Testis (tissue), 2 donors: ENCODE measurements at regions not wholly inside any gene's neighbourhood (a gene's known extent, or its start where the extent isn't known, plus 50 kb on each side); places are given as distances from the start of the nearest gene placed in this dataset.

ENCODE experiments used
- DNase-seq: peaks from one replicate; pipeline ENCODE4 v3.0.0-alpha.2; 2019
- H3K27ac ChIP-seq, 2 donors: fragments of 200-600 bp; sonication (generic); one replicate each; pipeline ENCODE4 v1.5.1; 2019
- H3K27me3 ChIP-seq: fragments of 200-600 bp; sonication (generic); one replicate; pipeline ENCODE4 v1.5.1; 2019
- H3K36me3 ChIP-seq: fragments of 200-600 bp; sonication (generic); one replicate; pipeline ENCODE4 v1.5.1; 2017; ENCODE audit warnings: low read depth; ENCODE audit errors: missing control alignments
- H3K4me1 ChIP-seq: fragments of 200-600 bp; sonication (generic); one replicate; pipeline ENCODE4 v1.5.1; 2019
- H3K4me3 ChIP-seq, 2 donors: fragments of 200-600 bp; sonication (generic); one replicate each; pipeline ENCODE4 v1.5.1; 2017 to 2019
- H3K9me3 ChIP-seq: fragments of 200-600 bp; sonication (generic); one replicate; pipeline ENCODE4 v1.5.1; 2017
- POLR2A ChIP-seq: fragments of 450-650 bp; IDR thresholded peaks from one replicate; pipeline ENCODE4 v1.6.1; 2017; ENCODE audit warnings: antibody characterized with exemption, mild to moderate bottlenecking, moderate library complexity
- WGBS, 2 donors: methylation state at CpG; one replicate each; pipeline ENCODE4 v1.1.5; 2018; 5-methylcytosine and 5-hydroxymethylcytosine counted together
- intact Hi-C: fragments of 100-400 bp; cut with DNase I; formaldehyde crosslinking; loops from one replicate; pipeline ENCODE4 v1.15.1; 2023; ENCODE audit warnings: low total_unique reads
- TF ChIP-seq, protein P1 (sequence below), 3 experiments: fragments of 450-650 bp in 2 of 3; fragments of 200-600 bp in 1 of 3; sonication (generic) in 1 of 3; IDR thresholded peaks; one replicate each; pipeline ENCODE4 v1.5.1; 2016 to 2019; ENCODE audit warnings: antibody characterized with exemption in 3 of 3, mild to moderate bottlenecking in 2 of 3, moderate library complexity in 1 of 3

DNA sequence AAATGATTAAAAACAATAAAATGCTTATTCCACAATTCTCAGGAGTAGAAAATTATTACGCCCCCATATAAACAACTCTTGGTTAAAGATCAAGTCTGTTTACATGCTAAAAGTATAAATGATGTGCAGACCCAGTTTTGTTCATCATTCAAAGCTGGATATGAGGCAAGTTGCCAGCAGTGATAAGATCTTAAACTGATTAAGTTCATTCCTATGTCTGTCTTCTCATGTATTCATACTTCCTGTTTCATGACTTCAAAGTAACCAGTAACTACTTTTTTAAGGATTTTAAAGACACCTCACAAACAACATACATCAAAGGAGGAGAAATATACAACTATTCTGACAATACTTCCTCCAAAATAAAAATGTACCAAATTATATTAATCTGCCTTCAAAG lies 55.0 kb upstream of the ARHGAP32 start:
- no peak for DNase-seq
- Histone ChIP-seq H3K9me3 (no peaks in the 10 kb centered on the region), H3K27me3 (no peaks in the 10 kb centered on the region), H3K4me3 (no peak overlapping the region), H3K27ac (no peak overlapping the region), H3K4me1 (no peaks in the 10 kb centered on the region), H3K36me3 (no peaks in the 10 kb centered on the region)
- intact Hi-C loops, result no loop called here
- 94 to 97% methylated on average over 1 of the region's 1 CpG for WGBS, 2 donors
- TF ChIP-seq POLR2A, result no peak

DNA sequence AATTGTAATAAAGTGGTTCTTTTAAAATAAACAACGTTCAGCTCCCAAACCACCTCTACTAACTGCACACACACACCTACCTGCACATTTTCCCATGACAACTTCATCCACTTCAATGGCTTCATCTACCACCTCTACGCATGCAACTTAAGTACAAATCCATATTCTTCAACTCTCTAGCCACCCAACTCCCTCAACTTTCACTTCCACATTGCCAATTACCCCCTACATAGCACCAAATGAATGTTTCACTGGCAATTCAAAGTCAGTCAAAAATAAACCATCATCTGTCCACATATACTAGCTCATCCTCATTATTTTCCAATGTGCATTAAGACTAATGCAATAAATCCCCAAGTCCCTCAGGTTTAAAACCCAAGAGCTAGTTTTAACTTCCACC lies 50.7 kb upstream of the ARHGAP32 start:
- Histone ChIP-seq H3K36me3 (no peaks in the 10 kb centered on the region), H3K4me1 (no peaks in the 10 kb centered on the region), H3K27ac (no peak overlapping the region), H3K4me3 (no peak overlapping the region), H3K9me3 (no peaks in the 10 kb centered on the region), H3K27me3 (no peaks in the 10 kb centered on the region)
- 94 to 96% methylated on average over 2 of the region's 2 CpGs for WGBS, 2 donors
- no peak for DNase-seq
- TF ChIP-seq, protein P1, sequence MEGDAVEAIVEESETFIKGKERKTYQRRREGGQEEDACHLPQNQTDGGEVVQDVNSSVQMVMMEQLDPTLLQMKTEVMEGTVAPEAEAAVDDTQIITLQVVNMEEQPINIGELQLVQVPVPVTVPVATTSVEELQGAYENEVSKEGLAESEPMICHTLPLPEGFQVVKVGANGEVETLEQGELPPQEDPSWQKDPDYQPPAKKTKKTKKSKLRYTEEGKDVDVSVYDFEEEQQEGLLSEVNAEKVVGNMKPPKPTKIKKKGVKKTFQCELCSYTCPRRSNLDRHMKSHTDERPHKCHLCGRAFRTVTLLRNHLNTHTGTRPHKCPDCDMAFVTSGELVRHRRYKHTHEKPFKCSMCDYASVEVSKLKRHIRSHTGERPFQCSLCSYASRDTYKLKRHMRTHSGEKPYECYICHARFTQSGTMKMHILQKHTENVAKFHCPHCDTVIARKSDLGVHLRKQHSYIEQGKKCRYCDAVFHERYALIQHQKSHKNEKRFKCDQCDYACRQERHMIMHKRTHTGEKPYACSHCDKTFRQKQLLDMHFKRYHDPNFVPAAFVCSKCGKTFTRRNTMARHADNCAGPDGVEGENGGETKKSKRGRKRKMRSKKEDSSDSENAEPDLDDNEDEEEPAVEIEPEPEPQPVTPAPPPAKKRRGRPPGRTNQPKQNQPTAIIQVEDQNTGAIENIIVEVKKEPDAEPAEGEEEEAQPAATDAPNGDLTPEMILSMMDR (IDR thresholded peaks at IDR 0.05), result no peak
- TF ChIP-seq POLR2A, result no peak
- intact Hi-C loops, result no loop called here
